Activated B cell treated with CpG ODN at 0.5 μM for 24 hours (primary cell): ENCODE measurements at regions not wholly inside any gene's neighbourhood (a gene's known extent, or its start where the extent isn't known, plus 50 kb on each side); places are given as distances from the start of the nearest gene placed in this dataset.

Experiments used
- ATAC-seq: fragments of 200-7000 bp; cut with Tn5 transposase; one replicate; pipeline ENCODE4 v1.10.0; 2021; ENCODE audit warnings: low read depth, mild to moderate bottlenecking, moderate library complexity
- CTCF ChIA-PET: fragments of 350-600 bp; sonication (Branson Sonifier 250); formaldehyde crosslinking; loops from one replicate; lab custom pipeline; 2021; ENCODE audit warnings: antibody characterized with exemption; lab: Charles Lee
- POLR2A ChIA-PET: fragments of 350-600 bp; sonication (Branson Sonifier 250); formaldehyde crosslinking; loops from one replicate; lab custom pipeline; 2021; ENCODE audit warnings: antibody characterized with exemption; lab: Charles Lee
- DNase-seq: peaks from one replicate; pipeline ENCODE4 v3.0.0; 2022
- H3K27ac Mint-ChIP-seq: one replicate; pipeline ENCODE4 v1.8.0; 2020; ENCODE audit warnings: mixed read lengths
- H3K27me3 Mint-ChIP-seq: one replicate; pipeline ENCODE4 v1.8.0; 2021; ENCODE audit warnings: mixed read lengths
- H3K36me3 Mint-ChIP-seq: one replicate; pipeline ENCODE4 v1.8.0; 2021; ENCODE audit warnings: low read depth, mixed read lengths
- H3K4me1 Mint-ChIP-seq: one replicate; pipeline ENCODE4 v1.8.0; 2021; ENCODE audit warnings: mixed read lengths
- H3K4me3 Mint-ChIP-seq: one replicate; pipeline ENCODE4 v1.8.0; 2020; ENCODE audit warnings: mild to moderate bottlenecking, mixed read lengths
- H3K9me3 Mint-ChIP-seq: one replicate; pipeline ENCODE4 v1.8.0; 2020; ENCODE audit warnings: mixed read lengths
- intact Hi-C: fragments of 100-400 bp; cut with micrococcal nuclease; formaldehyde crosslinking; loops from one replicate; pipeline ENCODE4 v1.15.1; 2024
- TF ChIP-seq, protein P1 (sequence below): fragments of 200-600 bp; IDR thresholded peaks from one replicate; pipeline ENCODE4 v1.8.0; 2022; ENCODE audit warnings: antibody characterized with exemption, mild to moderate bottlenecking

DNA sequence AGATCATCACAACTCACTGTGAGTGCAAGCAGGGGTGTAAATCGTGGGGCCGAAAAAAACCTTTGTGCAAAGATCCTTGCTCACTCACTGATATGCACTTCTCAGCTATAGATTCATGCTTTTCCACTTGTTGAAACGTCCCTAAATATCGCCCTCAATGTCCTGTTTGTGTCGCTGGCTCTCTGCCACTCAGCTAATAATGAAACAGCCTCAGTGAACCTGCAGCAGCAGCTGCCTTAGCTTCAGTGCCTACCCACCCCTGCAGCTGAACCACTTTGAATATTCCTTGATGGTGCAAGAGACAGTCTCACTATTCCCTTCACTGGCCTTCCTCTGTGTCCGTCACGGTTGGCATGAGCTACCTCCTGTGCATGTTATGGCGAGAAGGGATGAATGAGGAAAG is 128.9 kb upstream of the NAA20 start:
- Mint-ChIP-seq H3K4me1 (no peaks in the 10 kb centered on the region), H3K36me3 (no peaks in the 10 kb centered on the region), H3K27me3 (peaks cover 20% of the 10 kb centered on the region), H3K9me3 (no peaks in the 10 kb centered on the region), H3K27ac (no peak overlapping the region), H3K4me3 (no peak overlapping the region)
- no peak for DNase-seq
- no peak for ATAC-seq
- TF ChIP-seq, protein P1, sequence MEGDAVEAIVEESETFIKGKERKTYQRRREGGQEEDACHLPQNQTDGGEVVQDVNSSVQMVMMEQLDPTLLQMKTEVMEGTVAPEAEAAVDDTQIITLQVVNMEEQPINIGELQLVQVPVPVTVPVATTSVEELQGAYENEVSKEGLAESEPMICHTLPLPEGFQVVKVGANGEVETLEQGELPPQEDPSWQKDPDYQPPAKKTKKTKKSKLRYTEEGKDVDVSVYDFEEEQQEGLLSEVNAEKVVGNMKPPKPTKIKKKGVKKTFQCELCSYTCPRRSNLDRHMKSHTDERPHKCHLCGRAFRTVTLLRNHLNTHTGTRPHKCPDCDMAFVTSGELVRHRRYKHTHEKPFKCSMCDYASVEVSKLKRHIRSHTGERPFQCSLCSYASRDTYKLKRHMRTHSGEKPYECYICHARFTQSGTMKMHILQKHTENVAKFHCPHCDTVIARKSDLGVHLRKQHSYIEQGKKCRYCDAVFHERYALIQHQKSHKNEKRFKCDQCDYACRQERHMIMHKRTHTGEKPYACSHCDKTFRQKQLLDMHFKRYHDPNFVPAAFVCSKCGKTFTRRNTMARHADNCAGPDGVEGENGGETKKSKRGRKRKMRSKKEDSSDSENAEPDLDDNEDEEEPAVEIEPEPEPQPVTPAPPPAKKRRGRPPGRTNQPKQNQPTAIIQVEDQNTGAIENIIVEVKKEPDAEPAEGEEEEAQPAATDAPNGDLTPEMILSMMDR: no peak
- CTCF ChIA-PET: interaction anchor here (1.2 kb wide), 1 partner anchor 103 kb away, joined by 3 read pairs; no protein-coding TSS in a partner anchor
- POLR2A ChIA-PET: no interaction called here
- intact Hi-C loops: no loop called here

DNA sequence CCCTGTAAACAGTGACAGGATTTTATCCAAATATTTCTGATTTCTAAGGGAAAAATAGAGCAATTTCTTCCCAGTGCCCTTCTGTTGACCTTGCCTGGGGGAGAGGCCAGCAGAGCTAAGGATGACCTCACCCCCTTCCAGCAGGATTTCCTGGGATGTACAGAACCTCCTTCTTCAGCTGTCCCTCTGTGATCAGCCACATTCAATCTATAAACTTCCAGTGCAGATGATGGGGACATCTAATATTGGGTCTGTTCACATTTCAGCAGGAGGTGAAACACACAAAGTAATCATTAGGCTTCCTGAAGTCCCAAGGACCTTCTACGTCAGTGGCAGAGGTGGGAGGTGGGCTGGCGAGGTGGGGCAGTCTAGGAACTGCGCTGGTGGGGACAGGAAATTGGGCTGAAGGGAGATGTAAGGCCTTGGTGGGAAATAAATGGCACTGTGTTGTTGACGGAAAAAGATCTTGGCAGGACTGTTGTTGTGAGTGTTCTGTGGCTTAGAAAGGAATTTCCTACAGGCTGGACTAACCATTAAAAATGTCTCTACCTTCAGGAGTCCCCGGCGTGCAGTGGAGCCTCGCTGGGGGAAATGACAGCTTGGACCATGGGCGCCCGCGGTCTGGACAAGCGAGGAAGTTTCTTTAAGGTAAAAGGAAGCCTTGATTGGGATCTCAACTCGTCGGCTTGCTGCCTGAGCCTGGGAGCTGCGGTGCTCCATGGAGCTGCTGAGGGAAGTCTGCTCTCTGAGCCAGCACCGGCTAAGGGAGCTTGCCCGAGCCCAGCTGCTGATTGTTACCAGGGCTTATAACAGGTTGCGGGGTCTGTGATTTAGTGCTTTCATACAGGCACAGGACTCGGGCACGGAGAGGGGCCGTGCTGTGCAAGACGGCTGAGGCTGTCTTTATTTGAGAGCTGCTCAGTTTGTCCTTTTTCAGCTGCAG is 127.9 kb upstream of the NAA20 start:
- Mint-ChIP-seq H3K9me3 (no peaks in the 10 kb centered on the region), H3K36me3 (no peaks in the 10 kb centered on the region), H3K4me1 (no peaks in the 10 kb centered on the region), H3K27me3 (peaks cover 20% of the 10 kb centered on the region), H3K4me3 (no peak overlapping the region), H3K27ac (no peak overlapping the region)
- CTCF ChIA-PET: interaction anchor here (1.2 kb wide), 1 partner anchor 104 kb away, joined by 3 read pairs; no protein-coding TSS in a partner anchor
- intact Hi-C loops: no loop called here
- TF ChIP-seq, protein P1: no peak
- POLR2A ChIA-PET: no interaction called here
- ATAC-seq (no peak), DNase-seq (no peak)

DNA sequence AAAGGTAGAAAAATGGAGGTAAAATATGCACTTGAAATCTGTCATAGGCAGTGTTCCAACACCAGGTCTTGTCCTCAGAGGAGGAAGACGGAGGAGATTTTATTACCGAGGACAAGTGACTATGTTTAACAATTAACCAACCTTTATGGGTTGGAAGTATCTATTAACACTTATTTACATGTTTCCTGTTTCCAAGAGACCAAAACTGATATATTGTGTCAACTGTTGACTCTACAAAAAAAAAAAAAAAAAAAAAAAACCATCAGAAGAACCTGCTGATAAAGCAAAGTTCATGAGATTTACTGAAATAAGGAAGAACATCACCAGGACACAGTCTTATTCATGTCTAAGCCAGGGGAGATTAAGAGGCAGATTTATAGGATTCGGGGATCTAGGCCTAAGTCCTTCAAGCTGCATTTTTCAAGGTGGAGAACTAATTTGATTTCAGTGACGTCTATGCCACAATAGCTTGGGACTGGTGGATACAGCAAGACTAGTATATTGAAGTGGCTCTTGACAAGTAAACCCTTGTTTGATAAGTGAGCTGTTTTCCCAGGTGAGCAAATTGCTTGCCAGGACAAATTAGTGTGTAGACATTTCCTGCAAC is 126.6 kb upstream of the NAA20 start:
- intact Hi-C loops: no loop called here
- no peaks in the 10 kb centered on the region for H3K4me1 Mint-ChIP-seq
- peaks cover 21% of the 10 kb centered on the region for H3K27me3 Mint-ChIP-seq
- no peaks in the 10 kb centered on the region for H3K9me3 Mint-ChIP-seq
- TF ChIP-seq, protein P1: no peak
- H3K27ac Mint-ChIP-seq: no peak overlapping the region
- no peak for DNase-seq
- no peak for ATAC-seq
- CTCF ChIA-PET: no interaction called here
- no peaks in the 10 kb centered on the region for H3K36me3 Mint-ChIP-seq
- H3K4me3 Mint-ChIP-seq: no peak overlapping the region
- POLR2A ChIA-PET: no interaction called here

DNA sequence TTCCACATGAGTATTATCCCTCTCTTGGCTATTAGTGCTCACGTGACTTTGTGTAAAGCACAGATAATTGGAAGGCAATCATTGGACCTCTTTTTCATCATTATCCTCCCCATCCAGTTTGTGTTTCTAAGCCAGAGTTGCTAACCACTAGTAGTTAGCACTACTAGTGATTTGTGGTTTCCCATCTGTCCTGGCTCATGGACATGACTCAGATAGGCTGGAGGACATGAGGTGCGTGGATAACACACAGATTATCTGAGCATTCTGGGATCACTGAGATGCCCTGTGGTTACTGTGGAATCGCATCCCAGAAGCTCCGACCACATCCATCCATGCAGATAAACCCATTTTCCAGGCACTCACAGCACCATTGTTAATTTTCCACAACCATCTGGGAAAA is 123.8 kb upstream of the NAA20 start:
- no peak for ATAC-seq
- TF ChIP-seq, protein P1: no peak
- DNase-seq: no peak
- Mint-ChIP-seq H3K4me3 (no peak overlapping the region), H3K27me3 (peaks cover 21% of the 10 kb centered on the region), H3K36me3 (no peaks in the 10 kb centered on the region), H3K27ac (no peak overlapping the region), H3K9me3 (no peaks in the 10 kb centered on the region), H3K4me1 (no peaks in the 10 kb centered on the region)
- CTCF ChIA-PET: no interaction called here
- intact Hi-C loops: no loop called here
- POLR2A ChIA-PET: no interaction called here

DNA sequence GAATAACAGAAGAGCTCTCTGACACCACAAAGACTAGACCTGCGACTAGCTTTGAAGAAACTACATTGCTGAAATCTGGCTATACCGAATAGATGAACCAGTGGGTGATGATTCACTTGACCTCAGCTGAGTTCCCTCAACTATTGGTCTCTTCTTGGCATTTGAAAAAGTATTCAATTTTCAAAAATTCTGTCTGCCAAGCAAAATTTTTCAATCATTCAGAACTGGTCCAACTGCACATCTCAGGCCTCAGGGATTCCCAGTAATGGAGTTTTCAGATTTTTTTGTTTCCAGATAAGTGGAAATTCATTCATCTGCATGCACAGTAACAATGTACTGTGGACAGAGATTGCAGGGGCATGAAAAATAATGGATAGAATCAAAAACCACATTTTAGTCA is 121.4 kb upstream of the NAA20 start:
- ChIA-PET CTCF (no interaction called here), POLR2A (no interaction called here)
- Mint-ChIP-seq H3K27me3 (peaks cover 17% of the 10 kb centered on the region), H3K4me1 (no peaks in the 10 kb centered on the region), H3K9me3 (peaks cover 15% of the 10 kb centered on the region), H3K4me3 (no peak overlapping the region), H3K36me3 (no peaks in the 10 kb centered on the region), H3K27ac (no peak overlapping the region)
- TF ChIP-seq, protein P1: no peak
- ATAC-seq: no peak
- intact Hi-C loops: no loop called here
- no peak for DNase-seq
